ENCODE measurements at regions not wholly inside any gene's neighbourhood (a gene's known extent, or its start where the extent isn't known, plus 50 kb on each side); places are given as distances from the start of the nearest gene placed in this dataset.

GRCh38 chr5:106601620-106602019, 1069.1 kb downstream of the EFNA5 start:
- TF ChIP-seq EZH2 (IDR thresholded peaks at IDR 0.05; ENCODE audit: borderline replicate concordance, low read depth, low read length, poor library complexity, severe bottlenecking) = no peak
- TF ChIP-seq, protein P1, sequence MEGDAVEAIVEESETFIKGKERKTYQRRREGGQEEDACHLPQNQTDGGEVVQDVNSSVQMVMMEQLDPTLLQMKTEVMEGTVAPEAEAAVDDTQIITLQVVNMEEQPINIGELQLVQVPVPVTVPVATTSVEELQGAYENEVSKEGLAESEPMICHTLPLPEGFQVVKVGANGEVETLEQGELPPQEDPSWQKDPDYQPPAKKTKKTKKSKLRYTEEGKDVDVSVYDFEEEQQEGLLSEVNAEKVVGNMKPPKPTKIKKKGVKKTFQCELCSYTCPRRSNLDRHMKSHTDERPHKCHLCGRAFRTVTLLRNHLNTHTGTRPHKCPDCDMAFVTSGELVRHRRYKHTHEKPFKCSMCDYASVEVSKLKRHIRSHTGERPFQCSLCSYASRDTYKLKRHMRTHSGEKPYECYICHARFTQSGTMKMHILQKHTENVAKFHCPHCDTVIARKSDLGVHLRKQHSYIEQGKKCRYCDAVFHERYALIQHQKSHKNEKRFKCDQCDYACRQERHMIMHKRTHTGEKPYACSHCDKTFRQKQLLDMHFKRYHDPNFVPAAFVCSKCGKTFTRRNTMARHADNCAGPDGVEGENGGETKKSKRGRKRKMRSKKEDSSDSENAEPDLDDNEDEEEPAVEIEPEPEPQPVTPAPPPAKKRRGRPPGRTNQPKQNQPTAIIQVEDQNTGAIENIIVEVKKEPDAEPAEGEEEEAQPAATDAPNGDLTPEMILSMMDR (conservative IDR thresholded peaks at IDR 0.05; ENCODE audit: low read depth, low read length) = no peak

All from A673 (cell line).